Amygdala (tissue), 56 donors: ENCODE measurements at regions not wholly inside any gene's neighbourhood (a gene's known extent, or its start where the extent isn't known, plus 50 kb on each side); places are given as distances from the start of the nearest gene placed in this dataset.
"Not testable (repeated sequence)": the region's sequence is repeated elsewhere in the genome, so short reads cannot be mapped to it uniquely, and the experiment has no call there.

Source experiments
- DNase-seq, 56 donors: peaks; one replicate each; lab custom pipeline; 2025; lab: John Stamatoyannopoulos, UW

- no peak for DNase-seq
These were observed 108.5 kb downstream of the USP22 start for GRCh38 chr17:20934288-20934687.

- no peak for DNase-seq
These were observed 107.1 kb downstream of the USP22 start for GRCh38 chr17:20935740-20936139.

GRCh38 chr17:20938244-20938643, 104.6 kb downstream of the USP22 start:
- DNase-seq: no peak

GRCh38 chr17:20938988-20939615, 103.7 kb downstream of the USP22 start:
- DNase-seq: no peak

GRCh38 chr17:20941872-20942271, 100.9 kb downstream of the USP22 start:
- no peak for DNase-seq

- DNase-seq: no peak
These were observed 98.6 kb downstream of the USP22 start for GRCh38 chr17:20944014-20944865.

GRCh38 chr17:20947708-20948107, 95.1 kb downstream of the USP22 start:
- not testable (repeated sequence) for DNase-seq

GRCh38 chr17:20948984-20949777, 93.6 kb downstream of the USP22 start:
- no peak for DNase-seq
